ENCODE measurements at regions not wholly inside any gene's neighbourhood (a gene's known extent, or its start where the extent isn't known, plus 50 kb on each side); places are given as distances from the start of the nearest gene placed in this dataset.

GRCh38 chr1:173267453-173267945 lies 60.4 kb upstream of the TNFSF4 start:
- no peaks in the 10 kb centered on the region for H3K36me3 ChIP-seq (ENCODE audit: control insufficient read depth, insufficient read depth, low read length)
- H3K9me3 ChIP-seq (ENCODE audit: control insufficient read depth, insufficient read depth, low read length): no peaks in the 10 kb centered on the region
- Mint-ChIP-seq H3K4me3 (no peak overlapping the region), H3K4me1 (peaks cover 0 to 10% of the 10 kb centered on the region in 2 donors), H3K36me3 (no peaks in the 10 kb centered on the region), H3K27ac (no peak overlapping the region), H3K9me3 (no peaks in the 10 kb centered on the region), H3K27me3 (ENCODE audit: low read depth in 2 of 2) (peaks cover 0 to 9% of the 10 kb centered on the region in 2 donors)
- H3K27ac ChIP-seq (ENCODE audit: low read length): no peak overlapping the region
- no peak for ATAC-seq
- no peak for TF ChIP-seq CTCF (IDR thresholded peaks at IDR 0.05)
- no peak for DNase-seq
- intact Hi-C loops (cut with micrococcal nuclease): no loop called here
- WGBS (ENCODE audit: insufficient coverage): 68% methylated on average over 2 of the region's 2 CpGs
- H3K4me1 ChIP-seq (ENCODE audit: control insufficient read depth, insufficient read depth, low read length): no peaks in the 10 kb centered on the region
- no peaks in the 10 kb centered on the region for H3K27me3 ChIP-seq (ENCODE audit: control insufficient read depth, insufficient read depth, low read length)
- H3K4me3 ChIP-seq (ENCODE audit: low read length): no peak overlapping the region

- Mint-ChIP-seq H3K27me3 (ENCODE audit: low read depth in 2 of 2) (peaks cover 0 to 9% of the 10 kb centered on the region in 2 donors), H3K4me3 (no peak overlapping the region), H3K27ac (no peak overlapping the region), H3K4me1 (peaks cover 0 to 10% of the 10 kb centered on the region in 2 donors), H3K36me3 (no peaks in the 10 kb centered on the region), H3K9me3 (no peaks in the 10 kb centered on the region)
- intact Hi-C loops (cut with micrococcal nuclease): no loop called here
- H3K9me3 ChIP-seq (ENCODE audit: control insufficient read depth, insufficient read depth, low read length): no peaks in the 10 kb centered on the region
- no CpG with 5 or more reads among the region's 1 CpG for WGBS (ENCODE audit: insufficient coverage)
- no peaks in the 10 kb centered on the region for H3K36me3 ChIP-seq (ENCODE audit: control insufficient read depth, insufficient read depth, low read length)
- no peaks in the 10 kb centered on the region for H3K27me3 ChIP-seq (ENCODE audit: control insufficient read depth, insufficient read depth, low read length)
- no peak for TF ChIP-seq CTCF (IDR thresholded peaks at IDR 0.05)
- ATAC-seq (no peak), DNase-seq (no peak)
- no peaks in the 10 kb centered on the region for H3K4me1 ChIP-seq (ENCODE audit: control insufficient read depth, insufficient read depth, low read length)
- no peak overlapping the region for H3K27ac ChIP-seq (ENCODE audit: low read length)
- H3K4me3 ChIP-seq (ENCODE audit: low read length): no peak overlapping the region
These were observed 61.1 kb upstream of the TNFSF4 start for GRCh38 chr1:173268261-173268660.

- Mint-ChIP-seq H3K4me1 (peaks cover 0 to 10% of the 10 kb centered on the region in 2 donors), H3K4me3 (no peak overlapping the region), H3K9me3 (no peaks in the 10 kb centered on the region), H3K27me3 (ENCODE audit: low read depth in 2 of 2) (peaks cover 0 to 9% of the 10 kb centered on the region in 2 donors), H3K36me3 (no peaks in the 10 kb centered on the region), H3K27ac (no peak overlapping the region)
- DNase-seq (no peak), ATAC-seq (no peak)
- Histone ChIP-seq H3K36me3 (ENCODE audit: control insufficient read depth, insufficient read depth, low read length) (no peaks in the 10 kb centered on the region), H3K4me3 (ENCODE audit: low read length) (no peak overlapping the region), H3K27me3 (ENCODE audit: control insufficient read depth, insufficient read depth, low read length) (no peaks in the 10 kb centered on the region), H3K4me1 (ENCODE audit: control insufficient read depth, insufficient read depth, low read length) (no peaks in the 10 kb centered on the region), H3K27ac (ENCODE audit: low read length) (no peak overlapping the region), H3K9me3 (ENCODE audit: control insufficient read depth, insufficient read depth, low read length) (no peaks in the 10 kb centered on the region)
- 65% methylated on average over 2 of the region's 3 CpGs for WGBS (ENCODE audit: insufficient coverage)
- TF ChIP-seq CTCF (IDR thresholded peaks at IDR 0.05): no peak
- intact Hi-C loops (cut with micrococcal nuclease): no loop called here
These were observed 61.7 kb upstream of the TNFSF4 start for GRCh38 chr1:173268786-173269277.

Measured in natural killer cell (primary cell).